ENCODE measurements at regions not wholly inside any gene's neighbourhood (a gene's known extent, or its start where the extent isn't known, plus 50 kb on each side); places are given as distances from the start of the nearest gene placed in this dataset.

GRCh38 chr2:185279999-185280398 lies 458.6 kb upstream of the FSIP2 start:
- no peak for TF ChIP-seq POLR2A (IDR thresholded peaks at IDR 0.05; ENCODE audit: low read length)
- TF ChIP-seq, protein P1, sequence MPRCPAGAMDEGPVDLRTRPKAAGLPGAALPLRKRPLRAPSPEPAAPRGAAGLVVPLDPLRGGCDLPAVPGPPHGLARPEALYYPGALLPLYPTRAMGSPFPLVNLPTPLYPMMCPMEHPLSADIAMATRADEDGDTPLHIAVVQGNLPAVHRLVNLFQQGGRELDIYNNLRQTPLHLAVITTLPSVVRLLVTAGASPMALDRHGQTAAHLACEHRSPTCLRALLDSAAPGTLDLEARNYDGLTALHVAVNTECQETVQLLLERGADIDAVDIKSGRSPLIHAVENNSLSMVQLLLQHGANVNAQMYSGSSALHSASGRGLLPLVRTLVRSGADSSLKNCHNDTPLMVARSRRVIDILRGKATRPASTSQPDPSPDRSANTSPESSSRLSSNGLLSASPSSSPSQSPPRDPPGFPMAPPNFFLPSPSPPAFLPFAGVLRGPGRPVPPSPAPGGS (IDR thresholded peaks at IDR 0.05), result no peak
- no peak for TF ChIP-seq ESRRA (IDR thresholded peaks at IDR 0.05; ENCODE audit: borderline replicate concordance, low read length)
- TF ChIP-seq ZFP36 (IDR thresholded peaks at IDR 0.05; ENCODE audit: borderline replicate concordance, partially characterized antibody), result no peak

Data from A549 (cell line).